ENCODE measurements at regions not wholly inside any gene's neighbourhood (a gene's known extent, or its start where the extent isn't known, plus 50 kb on each side); places are given as distances from the start of the nearest gene placed in this dataset.
A peak's percentile ranks its signal among the peaks of the same experiment; 100 is the strongest.

- DNase-seq (ENCODE audit: low read depth), result no peak
Measured at GRCh38 chr13:80126389-80127068, 214.4 kb downstream of the SPRY2 start.

GRCh38 chr13:80123945-80124344 is 217.0 kb downstream of the SPRY2 start:
- DNase-seq (ENCODE audit: low read depth), result no peak

GRCh38 chr13:80121038-80121437 is 219.9 kb downstream of the SPRY2 start:
- DNase-seq (ENCODE audit: low read depth), result no peak

GRCh38 chr13:80118506-80118905 is 222.4 kb downstream of the SPRY2 start:
- DNase-seq (ENCODE audit: low read depth), result no peak

GRCh38 chr13:80118099-80118498 is 222.8 kb downstream of the SPRY2 start:
- DNase-seq (ENCODE audit: low read depth), result no peak

GRCh38 chr13:80117515-80117914 is 223.4 kb downstream of the SPRY2 start:
- no peak for DNase-seq (ENCODE audit: low read depth)

GRCh38 chr13:80116107-80116506 is 224.8 kb downstream of the SPRY2 start:
- DNase-seq (ENCODE audit: low read depth), result no peak

GRCh38 chr13:80115616-80116015 is 225.3 kb downstream of the SPRY2 start:
- no peak for DNase-seq (ENCODE audit: low read depth)

- DNase-seq (ENCODE audit: low read depth), result no peak
Measured at GRCh38 chr13:80113714-80114454, 227.0 kb downstream of the SPRY2 start.

- no peak for DNase-seq (ENCODE audit: low read depth)
Measured at GRCh38 chr13:80109303-80109702, 231.6 kb downstream of the SPRY2 start.

- no peak for DNase-seq (ENCODE audit: low read depth)
Measured at GRCh38 chr13:80105350-80105749, 235.6 kb downstream of the SPRY2 start.

GRCh38 chr13:80101040-80101439 is 239.9 kb downstream of the SPRY2 start:
- DNase-seq (ENCODE audit: low read depth), result no peak

- DNase-seq (ENCODE audit: low read depth), result no peak
Measured at GRCh38 chr13:80100636-80101035, 240.3 kb downstream of the SPRY2 start.

- DNase-seq (ENCODE audit: low read depth), result no peak
Measured at GRCh38 chr13:80097561-80097960, 243.4 kb downstream of the SPRY2 start.

- no peak for DNase-seq (ENCODE audit: low read depth)
Measured at GRCh38 chr13:80096383-80096782, 244.5 kb downstream of the SPRY2 start.

- DNase-seq (ENCODE audit: low read depth), result no peak
Measured at GRCh38 chr13:80094526-80094925, 246.4 kb downstream of the SPRY2 start.

GRCh38 chr13:80093888-80094287 is 247.0 kb downstream of the SPRY2 start:
- no peak for DNase-seq (ENCODE audit: low read depth)

GRCh38 chr13:80086304-80086721 is 254.6 kb downstream of the SPRY2 start:
- no peak for DNase-seq (ENCODE audit: low read depth)

GRCh38 chr13:80083853-80084676 is 256.9 kb downstream of the SPRY2 start:
- peak; percentile 71 for DNase-seq (ENCODE audit: low read depth)

GRCh38 chr13:80083081-80083852 is 257.7 kb downstream of the SPRY2 start:
- no peak for DNase-seq (ENCODE audit: low read depth)

GRCh38 chr13:80082396-80083080 is 258.4 kb downstream of the SPRY2 start:
- DNase-seq (ENCODE audit: low read depth), result no peak
